NCI-H446 treated with DMSO at 0.1 percent for 48 hours (cell line): ENCODE measurements at regions not wholly inside any gene's neighbourhood (a gene's known extent, or its start where the extent isn't known, plus 50 kb on each side); places are given as distances from the start of the nearest gene placed in this dataset.

ENCODE experiments used
- DNase-seq: peaks from one replicate; lab custom pipeline; 2025; lab: John Stamatoyannopoulos, UW

DNA sequence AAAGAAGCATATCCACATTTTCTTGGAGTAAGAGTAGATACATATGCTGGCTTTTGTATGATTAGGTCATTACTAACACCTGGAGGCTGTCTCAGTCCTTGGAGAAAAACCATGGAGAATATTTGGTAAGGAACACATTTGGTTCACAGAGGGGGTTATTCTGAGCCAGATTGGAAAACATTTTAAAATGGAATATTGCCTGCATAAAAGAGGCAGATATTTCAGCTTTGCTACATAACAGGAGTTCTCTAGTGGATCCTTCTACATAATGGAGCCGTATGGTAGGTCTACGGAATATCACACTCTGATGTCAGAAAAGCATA, 415.1 kb downstream of the ADGRL2 start:
- DNase-seq = no peak

DNA sequence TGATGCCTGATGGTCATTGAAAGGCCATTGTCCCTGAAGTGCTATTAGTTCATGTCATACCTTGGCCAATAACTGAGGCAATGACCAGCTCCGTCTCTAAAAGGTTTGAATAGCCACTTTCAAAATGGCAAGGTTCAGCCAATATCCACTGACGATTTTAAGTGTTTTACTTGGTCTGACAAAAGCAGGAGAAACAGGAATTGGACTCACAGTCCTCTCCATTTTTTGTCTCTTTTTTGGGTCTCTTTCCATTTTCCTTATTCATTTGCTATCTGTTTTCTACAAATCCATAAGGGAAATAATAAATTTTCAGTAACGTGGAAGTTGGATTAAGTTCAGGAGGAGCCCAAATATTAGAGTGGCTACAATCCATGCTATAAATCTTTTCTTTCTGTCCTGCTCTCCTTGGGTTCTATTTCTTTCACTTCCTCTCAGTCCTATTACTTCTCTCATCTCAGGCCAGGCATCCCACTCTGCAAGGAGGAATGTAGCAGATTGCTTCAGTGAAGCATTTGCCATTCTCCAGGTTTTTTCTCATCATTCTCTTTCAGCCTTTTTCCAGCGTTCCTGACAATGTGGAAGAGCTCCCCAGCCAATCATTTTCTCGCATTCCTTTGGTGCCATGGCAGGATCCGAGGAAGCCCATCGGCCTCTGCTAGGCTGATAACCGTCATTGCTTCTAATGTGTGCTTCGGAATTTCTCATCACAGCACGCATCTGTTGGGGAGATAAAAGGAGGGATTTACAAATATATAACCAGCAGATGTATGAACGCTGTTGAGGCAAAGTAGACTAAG, 414.5 kb downstream of the ADGRL2 start:
- DNase-seq = no peak

GRCh38 chr1:82214606-82215005, 413.9 kb downstream of the ADGRL2 start:
- no peak for DNase-seq

- peak; percentile 78 for DNase-seq
Observed at GRCh38 chr1:82197606-82198005, 396.9 kb downstream of the ADGRL2 start.

GRCh38 chr1:82195245-82195644, 394.5 kb downstream of the ADGRL2 start:
- DNase-seq = no peak

- peak; percentile 68 for DNase-seq
Observed at GRCh38 chr1:82185084-82185483, 384.4 kb downstream of the ADGRL2 start.

GRCh38 chr1:82181846-82182245, 381.1 kb downstream of the ADGRL2 start:
- DNase-seq = peak; percentile 75

DNA sequence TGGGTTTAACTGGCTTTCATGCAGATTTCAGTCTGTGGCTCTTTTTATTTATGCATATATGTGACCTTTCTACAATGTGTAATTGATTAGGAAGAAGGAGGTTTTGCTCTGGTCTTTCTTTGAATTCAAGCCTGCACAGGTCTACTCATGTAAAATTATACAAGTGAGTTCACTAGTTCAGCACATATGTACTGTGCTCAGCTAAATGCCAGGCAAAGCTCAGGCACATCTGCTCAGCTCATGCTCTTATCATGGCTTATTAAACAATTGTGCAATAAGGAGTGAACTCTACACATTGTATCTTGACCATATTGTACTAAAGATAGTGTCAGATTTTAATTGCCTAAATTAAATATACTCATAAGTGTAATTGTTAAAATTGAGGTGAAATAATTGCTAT, 378.4 kb downstream of the ADGRL2 start:
- peak; percentile 83 for DNase-seq

DNA sequence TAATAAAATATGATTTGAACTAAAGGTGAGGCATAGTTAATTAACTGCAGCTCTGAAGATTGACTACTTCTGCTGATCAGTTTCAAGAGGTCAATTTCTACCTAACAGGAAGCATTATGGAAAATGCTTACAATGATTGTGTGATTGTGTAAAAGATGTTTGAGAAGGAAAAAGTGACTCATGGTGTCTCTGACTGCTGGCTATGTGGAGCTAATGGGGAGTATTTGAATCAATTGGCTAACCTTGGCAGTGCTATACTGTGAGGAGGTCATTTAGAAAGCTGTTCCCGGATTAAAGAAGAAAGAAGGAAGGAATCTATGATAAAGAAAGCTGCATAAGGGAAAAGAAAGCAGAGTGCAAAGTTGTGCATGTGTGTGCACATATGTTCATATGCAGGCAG, 376.5 kb downstream of the ADGRL2 start:
- DNase-seq = peak; percentile 12

DNA sequence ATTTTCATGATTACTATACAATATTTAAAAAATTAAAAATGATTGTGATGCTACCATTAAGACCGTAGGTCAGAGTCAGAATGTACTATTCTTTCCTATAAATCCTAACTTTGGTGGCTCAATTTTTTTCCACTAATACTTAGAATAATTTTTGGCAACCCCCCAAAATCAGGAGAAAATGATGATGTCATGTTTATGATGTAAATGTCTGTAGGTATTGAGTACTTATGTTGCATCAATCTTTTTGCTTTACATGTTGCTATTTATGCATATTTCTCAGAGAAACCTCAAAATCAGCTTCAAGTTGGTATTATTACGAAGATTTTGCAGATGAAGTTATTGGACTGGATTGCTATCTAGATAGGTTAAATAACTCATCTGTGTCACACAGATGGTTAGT, 371.2 kb downstream of the ADGRL2 start:
- no peak for DNase-seq

- no peak for DNase-seq
Observed at GRCh38 chr1:82168482-82168881, 367.7 kb downstream of the ADGRL2 start.

- DNase-seq = no peak
Observed at GRCh38 chr1:82165304-82165703, 364.6 kb downstream of the ADGRL2 start.

- no peak for DNase-seq
Observed at GRCh38 chr1:82162486-82163420, 362.0 kb downstream of the ADGRL2 start.

DNA sequence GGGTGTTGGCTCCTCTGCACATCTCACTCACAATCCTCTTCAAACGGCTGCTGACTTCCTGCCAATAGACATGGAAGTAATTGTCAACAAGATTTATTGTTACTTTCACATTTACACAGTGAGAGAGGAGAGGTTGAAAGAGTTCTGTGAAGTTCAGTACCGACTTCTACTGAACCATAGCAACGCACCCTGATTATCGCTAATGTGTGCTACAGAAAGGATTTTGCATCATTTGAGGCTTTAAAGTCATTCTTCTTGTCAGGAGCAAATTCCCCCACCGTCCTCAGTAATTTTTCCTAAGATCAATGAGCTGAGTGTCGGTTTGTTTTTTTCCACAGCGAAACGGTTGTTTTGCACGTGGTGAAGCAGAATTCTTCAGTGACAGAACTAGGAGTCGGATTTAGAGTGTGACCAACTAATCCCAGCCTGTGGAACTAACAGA, 361.0 kb downstream of the ADGRL2 start:
- DNase-seq = peak; percentile 83

- no peak for DNase-seq
Observed at GRCh38 chr1:82160903-82161302, 360.2 kb downstream of the ADGRL2 start.

- DNase-seq = no peak
Observed at GRCh38 chr1:82160036-82160435, 359.3 kb downstream of the ADGRL2 start.

GRCh38 chr1:82158981-82159380, 358.2 kb downstream of the ADGRL2 start:
- DNase-seq = no peak

DNA sequence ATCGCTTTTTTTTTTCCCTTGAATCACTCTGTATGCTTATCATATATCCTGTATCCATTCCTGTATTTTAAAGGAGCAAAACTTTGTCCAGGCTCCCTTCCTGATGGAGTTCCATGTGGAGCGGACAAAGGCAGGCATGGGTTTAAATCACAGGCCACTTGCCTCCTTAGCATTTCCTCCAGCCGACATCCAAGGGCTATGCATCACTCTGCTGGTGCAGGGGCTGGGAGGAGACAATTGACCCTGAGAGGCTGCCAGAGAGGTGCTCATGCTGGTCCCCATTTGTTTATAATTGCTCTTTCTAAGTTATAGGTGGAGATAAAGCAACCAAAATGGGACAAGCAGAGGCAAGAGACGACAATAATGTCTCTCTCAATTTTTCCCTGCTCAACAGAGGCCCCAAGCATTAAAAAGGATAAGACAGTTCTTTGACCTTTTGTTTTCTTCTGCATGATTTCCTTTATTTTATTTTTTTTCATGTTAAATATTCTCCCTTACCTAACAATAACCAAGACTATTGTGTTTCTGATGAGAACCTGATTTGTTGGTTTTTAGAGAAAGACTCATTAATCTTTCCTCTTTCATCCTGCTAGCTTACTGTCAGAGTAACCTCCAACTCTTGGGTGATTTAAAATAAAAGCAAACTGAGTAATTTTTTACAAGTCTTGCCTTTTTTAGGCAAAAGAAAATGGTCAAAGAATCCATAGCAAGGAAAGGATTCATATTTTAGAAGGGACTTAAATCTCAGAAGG, 353.7 kb downstream of the ADGRL2 start:
- no peak for DNase-seq

GRCh38 chr1:82153752-82154151, 353.0 kb downstream of the ADGRL2 start:
- DNase-seq = no peak

- DNase-seq = no peak
Observed at GRCh38 chr1:82153272-82153629, 352.5 kb downstream of the ADGRL2 start.

GRCh38 chr1:82152356-82153271, 351.9 kb downstream of the ADGRL2 start:
- peak; percentile 59 for DNase-seq
